AG04450 (cell line): ENCODE measurements at regions not wholly inside any gene's neighbourhood (a gene's known extent, or its start where the extent isn't known, plus 50 kb on each side); places are given as distances from the start of the nearest gene placed in this dataset.

ENCODE experiments used
- CTCF ChIA-PET: fragments of 300-600, 350-600 bp; formaldehyde crosslinking; extraction: SDS; loops from one replicate; lab custom pipeline; 2022; ENCODE audit warnings: antibody characterized with exemption, inconsistent platforms; lab: Charles Lee
- POLR2A ChIA-PET: fragments of 350-600 bp; formaldehyde crosslinking; extraction: SDS; loops from one replicate; lab custom pipeline; 2021; ENCODE audit warnings: antibody characterized with exemption, inconsistent platforms; lab: Yijun Ruan, JAX
- DNase-seq: peaks from one replicate; pipeline ENCODE4 v3.0.0-alpha.2; 2011; ENCODE audit warnings: low read depth, low spot score
- H3K27ac ChIP-seq: one replicate; pipeline ENCODE4 v1.5.1; 2012; ENCODE audit warnings: low read depth, low read length, control low read depth
- H3K27me3 ChIP-seq: one replicate; pipeline ENCODE4 v1.6.0; 2012; ENCODE audit warnings: low read length; ENCODE audit not compliant: control insufficient read depth, insufficient read depth
- H3K4me3 ChIP-seq: 2 replicates; pipeline ENCODE4 v1.5.1; 2011; ENCODE audit warnings: mild to moderate bottlenecking, low read depth, low read length, control low read depth
- H3K9me3 ChIP-seq: 2 replicates; pipeline ENCODE4 v1.5.1; 2012; ENCODE audit warnings: low read length; ENCODE audit not compliant: control insufficient read depth, insufficient read depth
- TF ChIP-seq, protein P1 (sequence below): IDR thresholded peaks from 2 replicates; pipeline ENCODE4 v1.5.1; 2011; ENCODE audit warnings: low read depth, low read length, control low read depth, inconsistent platforms

DNA sequence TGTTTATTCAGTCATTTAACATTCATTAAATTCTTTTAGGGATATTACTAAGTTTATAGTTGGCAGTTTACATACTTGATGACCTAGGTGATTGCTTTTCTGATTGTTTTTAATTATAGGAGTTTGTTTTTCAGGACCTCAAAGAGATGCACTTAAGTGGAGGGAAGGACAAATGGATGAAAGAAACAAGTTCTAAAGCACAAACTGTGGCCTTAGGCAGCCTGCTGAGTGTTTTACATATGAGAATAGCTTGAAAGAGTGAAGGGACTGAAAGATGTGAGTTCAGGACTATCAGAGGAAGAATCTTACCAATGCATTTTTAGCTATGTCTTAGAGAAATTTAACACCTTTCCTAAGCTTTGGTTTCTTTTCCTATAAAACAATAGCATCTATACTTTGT is 402.6 kb downstream of the KLF12 start:
- POLR2A ChIA-PET, result interaction anchor here (0.6 kb wide), 1 partner anchor 911 kb away, joined by 5 read pairs; no protein-coding TSS in a partner anchor
- no peaks in the 10 kb centered on the region for H3K27me3 ChIP-seq
- CTCF ChIA-PET, result interaction anchor here (0.6 to 2.5 kb wide), 3 partner anchors 8 to 963 kb away, joined by 3 to 7 read pairs (median 6); no protein-coding TSS in a partner anchor
- no peak overlapping the region for H3K27ac ChIP-seq
- no peak overlapping the region for H3K4me3 ChIP-seq
- TF ChIP-seq, protein P1, sequence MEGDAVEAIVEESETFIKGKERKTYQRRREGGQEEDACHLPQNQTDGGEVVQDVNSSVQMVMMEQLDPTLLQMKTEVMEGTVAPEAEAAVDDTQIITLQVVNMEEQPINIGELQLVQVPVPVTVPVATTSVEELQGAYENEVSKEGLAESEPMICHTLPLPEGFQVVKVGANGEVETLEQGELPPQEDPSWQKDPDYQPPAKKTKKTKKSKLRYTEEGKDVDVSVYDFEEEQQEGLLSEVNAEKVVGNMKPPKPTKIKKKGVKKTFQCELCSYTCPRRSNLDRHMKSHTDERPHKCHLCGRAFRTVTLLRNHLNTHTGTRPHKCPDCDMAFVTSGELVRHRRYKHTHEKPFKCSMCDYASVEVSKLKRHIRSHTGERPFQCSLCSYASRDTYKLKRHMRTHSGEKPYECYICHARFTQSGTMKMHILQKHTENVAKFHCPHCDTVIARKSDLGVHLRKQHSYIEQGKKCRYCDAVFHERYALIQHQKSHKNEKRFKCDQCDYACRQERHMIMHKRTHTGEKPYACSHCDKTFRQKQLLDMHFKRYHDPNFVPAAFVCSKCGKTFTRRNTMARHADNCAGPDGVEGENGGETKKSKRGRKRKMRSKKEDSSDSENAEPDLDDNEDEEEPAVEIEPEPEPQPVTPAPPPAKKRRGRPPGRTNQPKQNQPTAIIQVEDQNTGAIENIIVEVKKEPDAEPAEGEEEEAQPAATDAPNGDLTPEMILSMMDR, result no peak
- DNase-seq, result no peak
- H3K9me3 ChIP-seq, result no peaks in the 10 kb centered on the region

DNA sequence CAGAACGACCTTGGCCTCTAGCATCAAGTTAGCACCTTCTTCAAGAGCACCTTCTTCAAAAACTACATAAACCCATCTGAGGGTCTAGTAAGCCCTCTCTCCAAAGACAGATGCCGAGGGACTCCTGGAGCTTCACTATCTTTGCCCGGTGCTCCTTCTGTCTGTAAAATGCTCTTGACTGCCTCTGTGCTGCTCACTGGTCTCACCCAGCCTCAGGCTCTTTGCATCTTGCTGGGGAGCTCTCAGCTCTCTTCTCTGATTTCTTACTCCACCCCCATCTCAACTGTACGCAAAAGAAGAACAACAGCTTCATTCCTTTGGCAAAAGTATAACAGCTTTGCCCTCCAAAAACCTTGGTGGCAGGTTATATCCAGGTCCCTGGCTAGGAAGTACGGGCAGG is 404.2 kb downstream of the KLF12 start:
- no peaks in the 10 kb centered on the region for H3K9me3 ChIP-seq
- H3K4me3 ChIP-seq, result no peak overlapping the region
- DNase-seq, result no peak
- H3K27ac ChIP-seq, result no peak overlapping the region
- H3K27me3 ChIP-seq, result no peaks in the 10 kb centered on the region
- POLR2A ChIA-PET, result no interaction called here
- TF ChIP-seq, protein P1, result no peak
- CTCF ChIA-PET, result no interaction called here

DNA sequence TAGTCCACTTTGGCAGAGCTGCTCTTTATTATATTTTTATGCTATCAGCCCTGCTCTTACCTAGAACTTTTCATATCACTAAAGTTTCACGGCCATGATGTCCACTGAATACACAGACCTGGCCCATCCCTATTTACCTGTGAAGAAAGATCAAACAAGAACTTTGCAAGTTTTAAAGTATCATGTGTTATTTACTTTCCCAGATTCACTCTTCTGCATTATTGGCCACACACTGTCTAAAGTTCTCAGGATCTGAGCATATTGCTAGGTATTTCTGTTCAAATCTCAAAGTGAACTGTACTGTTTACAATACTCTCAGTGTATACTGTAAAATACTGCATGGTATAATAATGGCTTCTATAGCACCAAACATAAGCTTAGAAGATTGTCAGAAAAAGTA is 405.2 kb downstream of the KLF12 start:
- Histone ChIP-seq H3K4me3 (no peak overlapping the region), H3K9me3 (no peaks in the 10 kb centered on the region), H3K27me3 (no peaks in the 10 kb centered on the region), H3K27ac (no peak overlapping the region)
- TF ChIP-seq, protein P1, result no peak
- ChIA-PET POLR2A (no interaction called here), CTCF (no interaction called here)
- DNase-seq, result no peak

DNA sequence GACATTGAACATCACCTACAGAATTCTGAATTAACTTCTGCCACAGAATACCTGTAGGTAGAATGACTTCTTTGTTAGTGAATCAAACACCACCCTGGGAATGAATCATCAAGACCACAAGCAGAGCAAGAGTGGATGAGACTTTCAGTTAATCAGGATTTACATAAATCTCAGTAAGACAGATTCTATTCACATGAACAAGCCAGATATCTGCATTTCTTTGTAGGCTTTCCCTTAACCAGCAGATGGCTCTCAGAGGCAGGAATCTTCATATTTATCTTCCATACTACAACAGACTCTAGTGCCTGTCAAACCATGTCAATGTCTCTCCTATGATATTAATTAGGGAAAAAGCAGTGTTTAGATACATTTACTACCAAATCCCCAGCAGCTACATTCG is 412.1 kb downstream of the KLF12 start:
- Histone ChIP-seq H3K9me3 (no peaks in the 10 kb centered on the region), H3K27ac (no peak overlapping the region), H3K4me3 (no peak overlapping the region), H3K27me3 (no peaks in the 10 kb centered on the region)
- TF ChIP-seq, protein P1, result peak; percentile 58
- CTCF ChIA-PET, result interaction anchor here (0.6 to 2.5 kb wide), 8 partner anchors 13 to 1536 kb away, joined by 3 to 12 read pairs (median 4); no protein-coding TSS in a partner anchor
- DNase-seq, result peak; percentile 8
- POLR2A ChIA-PET, result no interaction called here

DNA sequence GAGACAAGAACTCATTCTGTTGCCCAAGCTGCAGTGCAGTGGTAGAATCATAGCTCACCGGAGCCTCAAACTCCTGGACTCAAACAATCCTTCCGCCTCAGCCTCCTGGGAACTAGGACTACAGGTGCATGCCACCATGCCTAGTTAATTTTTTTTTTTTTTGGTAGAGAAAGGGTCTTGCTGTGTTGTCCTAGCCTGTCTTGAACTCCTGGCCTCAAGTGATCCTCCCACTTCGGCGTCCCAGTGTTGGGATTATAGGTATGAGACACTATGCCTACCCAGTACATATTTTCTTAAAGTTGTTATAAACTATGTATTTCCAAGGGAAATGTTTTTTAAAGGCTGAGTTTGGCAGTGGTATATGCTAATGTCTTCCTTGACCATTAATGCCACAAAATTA is 412.6 kb downstream of the KLF12 start:
- H3K27ac ChIP-seq, result no peak overlapping the region
- ChIA-PET POLR2A (no interaction called here), CTCF (interaction anchor here (2.5 kb wide), 1 partner anchor 1536 kb away, joined by 7 read pairs; no protein-coding TSS in a partner anchor)
- no peaks in the 10 kb centered on the region for H3K9me3 ChIP-seq
- H3K27me3 ChIP-seq, result no peaks in the 10 kb centered on the region
- no peak overlapping the region for H3K4me3 ChIP-seq
- TF ChIP-seq, protein P1, result no peak
- DNase-seq, result no peak
